Thoracic aorta (tissue), 2 donors: ENCODE measurements at regions not wholly inside any gene's neighbourhood (a gene's known extent, or its start where the extent isn't known, plus 50 kb on each side); places are given as distances from the start of the nearest gene placed in this dataset.
A peak's percentile ranks its signal among the peaks of the same experiment; 100 is the strongest.
"Not testable (repeated sequence)": the region's sequence is repeated elsewhere in the genome, so short reads cannot be mapped to it uniquely, and the experiment has no call there.

Experiments used
- ATAC-seq: fragments of 150-250 bp; one replicate; pipeline ENCODE4 v1.8.0; 2017; ENCODE audit warnings: low read depth; ENCODE audit not compliant: insufficient number of reproducible peaks, low FRiP score
- DNase-seq: peaks from one replicate; pipeline ENCODE4 v3.0.0-alpha.2; 2020; ENCODE audit warnings: low spot score
- H3K27ac ChIP-seq, 2 donors: fragments of 200-600 bp; sonication (generic); 1 replicate in 1 of 2; 2 replicates in 1 of 2; pipeline ENCODE4 v1.5.1; 2016; ENCODE audit warnings: mild to moderate bottlenecking in 2 of 2, moderate library complexity in 2 of 2
- H3K27me3 ChIP-seq: fragments of 200-600 bp; sonication (generic); replicated peaks from 2 replicates; pipeline ENCODE4 v1.6.0; 2016; ENCODE audit warnings: mild to moderate bottlenecking; ENCODE audit not compliant: insufficient read depth
- H3K36me3 ChIP-seq: fragments of 200-600 bp; sonication (generic); one replicate; pipeline ENCODE4 v1.5.1; 2016
- H3K4me1 ChIP-seq, 2 donors: fragments of 200-600 bp; sonication (generic); 1 replicate in 1 of 2; 2 replicates in 1 of 2; pipeline versions ENCODE4 v1.5.1 to v1.6.0; 2016; ENCODE audit warnings: low read depth in 2 of 2, mild to moderate bottlenecking in 1 of 2; ENCODE audit not compliant: control insufficient read depth in 1 of 2
- H3K4me3 ChIP-seq: fragments of 200-600 bp; sonication (generic); 2 replicates; pipeline ENCODE4 v1.5.1; 2016; ENCODE audit warnings: mild to moderate bottlenecking
- H3K9me3 ChIP-seq: fragments of 200-600 bp; sonication (generic); 2 replicates; pipeline ENCODE4 v1.5.1; 2016
- CTCF ChIP-seq: fragments of 200-600 bp; sonication (generic); IDR thresholded peaks from one replicate; pipeline ENCODE4 v1.5.1; 2019; ENCODE audit warnings: antibody characterized with exemption

- Histone ChIP-seq H3K4me3 (no peak overlapping the region), H3K4me1 (peaks cover 0 to 20% of the 10 kb centered on the region in 2 donors), H3K27me3 (peaks cover 10% of the 10 kb centered on the region), H3K9me3 (no peaks in the 10 kb centered on the region), H3K36me3 (no peaks in the 10 kb centered on the region), H3K27ac (no peak overlapping the region)
- TF ChIP-seq CTCF, result no peak
- no peak for ATAC-seq
- no peak for DNase-seq
Observed at GRCh38 chr10:100650693-100651092, 94.7 kb upstream of the PAX2 start.

- not testable (repeated sequence) for H3K27ac ChIP-seq, H3K36me3 ChIP-seq, H3K9me3 ChIP-seq, DNase-seq, ATAC-seq, H3K4me3 ChIP-seq
- H3K27me3 ChIP-seq, result peaks cover 10% of the 10 kb centered on the region
- H3K4me1 ChIP-seq, result peaks cover 0 to 24% of the 10 kb centered on the region in 2 donors
Observed at GRCh38 chr10:100651099-100651498, 94.3 kb upstream of the PAX2 start.

- DNase-seq (no peak), ATAC-seq (no peak)
- Histone ChIP-seq H3K27ac (no peak overlapping the region), H3K9me3 (no peaks in the 10 kb centered on the region), H3K36me3 (no peaks in the 10 kb centered on the region), H3K4me1 (peaks cover 0 to 24% of the 10 kb centered on the region in 2 donors), H3K4me3 (no peak overlapping the region), H3K27me3 (peaks cover 10% of the 10 kb centered on the region)
- no peak for TF ChIP-seq CTCF
Observed at GRCh38 chr10:100651916-100652315, 93.5 kb upstream of the PAX2 start.

- TF ChIP-seq CTCF, result no peak
- Histone ChIP-seq H3K27ac (no peak overlapping the region), H3K4me3 (no peak overlapping the region), H3K36me3 (no peaks in the 10 kb centered on the region), H3K27me3 (peaks cover 10% of the 10 kb centered on the region), H3K4me1 (peaks cover 0 to 24% of the 10 kb centered on the region in 2 donors), H3K9me3 (no peaks in the 10 kb centered on the region)
- ATAC-seq (no peak), DNase-seq (no peak)
Observed at GRCh38 chr10:100652406-100653135, 92.8 kb upstream of the PAX2 start.

GRCh38 chr10:100653238-100653956, 92.0 kb upstream of the PAX2 start:
- DNase-seq, result no peak
- no peaks in the 10 kb centered on the region for H3K9me3 ChIP-seq
- H3K27ac ChIP-seq, result no peak overlapping the region
- peak overlapping the region; percentile 40 for H3K4me3 ChIP-seq
- H3K4me1 ChIP-seq, result peaks cover 0 to 24% of the 10 kb centered on the region in 2 donors
- H3K27me3 ChIP-seq, result peaks cover 10% of the 10 kb centered on the region
- TF ChIP-seq CTCF, result no peak
- no peaks in the 10 kb centered on the region for H3K36me3 ChIP-seq
- no peak for ATAC-seq
